ENCODE measurements at regions not wholly inside any gene's neighbourhood (a gene's known extent, or its start where the extent isn't known, plus 50 kb on each side); places are given as distances from the start of the nearest gene placed in this dataset.

- DNase-seq (ENCODE audit: low read depth) = no peak
- no peak overlapping the region for H3K4me3 ChIP-seq (replicated peaks; ENCODE audit: low read depth, low read length)
- TF ChIP-seq, protein P1, sequence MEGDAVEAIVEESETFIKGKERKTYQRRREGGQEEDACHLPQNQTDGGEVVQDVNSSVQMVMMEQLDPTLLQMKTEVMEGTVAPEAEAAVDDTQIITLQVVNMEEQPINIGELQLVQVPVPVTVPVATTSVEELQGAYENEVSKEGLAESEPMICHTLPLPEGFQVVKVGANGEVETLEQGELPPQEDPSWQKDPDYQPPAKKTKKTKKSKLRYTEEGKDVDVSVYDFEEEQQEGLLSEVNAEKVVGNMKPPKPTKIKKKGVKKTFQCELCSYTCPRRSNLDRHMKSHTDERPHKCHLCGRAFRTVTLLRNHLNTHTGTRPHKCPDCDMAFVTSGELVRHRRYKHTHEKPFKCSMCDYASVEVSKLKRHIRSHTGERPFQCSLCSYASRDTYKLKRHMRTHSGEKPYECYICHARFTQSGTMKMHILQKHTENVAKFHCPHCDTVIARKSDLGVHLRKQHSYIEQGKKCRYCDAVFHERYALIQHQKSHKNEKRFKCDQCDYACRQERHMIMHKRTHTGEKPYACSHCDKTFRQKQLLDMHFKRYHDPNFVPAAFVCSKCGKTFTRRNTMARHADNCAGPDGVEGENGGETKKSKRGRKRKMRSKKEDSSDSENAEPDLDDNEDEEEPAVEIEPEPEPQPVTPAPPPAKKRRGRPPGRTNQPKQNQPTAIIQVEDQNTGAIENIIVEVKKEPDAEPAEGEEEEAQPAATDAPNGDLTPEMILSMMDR (IDR thresholded peaks at IDR 0.05; ENCODE audit: low read length, missing control alignments) = no peak
Measured at GRCh38 chr4:7132249-7132648, 60.1 kb upstream of the SORCS2 start.

- TF ChIP-seq, protein P1 (IDR thresholded peaks at IDR 0.05; ENCODE audit: low read length, missing control alignments) = no peak
- no peak overlapping the region for H3K4me3 ChIP-seq (replicated peaks; ENCODE audit: low read depth, low read length)
- DNase-seq (ENCODE audit: low read depth) = no peak
Measured at GRCh38 chr4:7131498-7132031, 60.8 kb upstream of the SORCS2 start.

- no peak for DNase-seq (ENCODE audit: low read depth)
- no peak overlapping the region for H3K4me3 ChIP-seq (replicated peaks; ENCODE audit: low read depth, low read length)
- TF ChIP-seq, protein P1 (IDR thresholded peaks at IDR 0.05; ENCODE audit: low read length, missing control alignments) = no peak
Measured at GRCh38 chr4:7130621-7131211, 61.6 kb upstream of the SORCS2 start.

GRCh38 chr4:7129871-7130620, 62.2 kb upstream of the GRPEL1 start:
- DNase-seq (ENCODE audit: low read depth) = no peak
- H3K4me3 ChIP-seq (replicated peaks; ENCODE audit: low read depth, low read length) = no peak overlapping the region
- TF ChIP-seq, protein P1 (IDR thresholded peaks at IDR 0.05; ENCODE audit: low read length, missing control alignments) = no peak

- no peak for DNase-seq (ENCODE audit: low read depth)
- TF ChIP-seq, protein P1 (IDR thresholded peaks at IDR 0.05; ENCODE audit: low read length, missing control alignments) = no peak
- no peak overlapping the region for H3K4me3 ChIP-seq (replicated peaks; ENCODE audit: low read depth, low read length)
Measured at GRCh38 chr4:7128644-7129043, 60.8 kb upstream of the GRPEL1 start.

DNA sequence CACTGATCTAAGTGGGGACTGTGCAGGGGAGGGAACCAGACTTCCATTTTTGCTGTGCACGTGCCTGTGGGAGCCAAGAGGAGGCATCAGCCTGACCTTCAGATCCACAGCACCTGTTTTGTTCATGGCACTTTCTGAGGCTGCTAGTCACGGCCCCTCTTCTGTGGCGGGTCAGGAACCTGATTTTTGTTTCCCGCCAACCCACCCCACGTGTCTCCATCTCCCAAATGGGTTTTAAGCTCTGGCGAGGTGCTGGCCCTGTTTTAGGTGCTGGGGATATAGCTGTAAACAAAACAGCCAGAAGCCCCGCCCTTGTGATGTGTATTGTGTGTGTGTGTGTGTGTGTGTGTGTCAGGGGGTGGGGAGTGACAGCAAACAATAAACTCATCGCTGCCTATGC, 60.4 kb upstream of the GRPEL1 start:
- TF ChIP-seq, protein P1 (IDR thresholded peaks at IDR 0.05; ENCODE audit: low read length, missing control alignments) = no peak
- no peak for DNase-seq (ENCODE audit: low read depth)
- H3K4me3 ChIP-seq (replicated peaks; ENCODE audit: low read depth, low read length) = no peak overlapping the region
